ENCODE measurements at regions not wholly inside any gene's neighbourhood (a gene's known extent, or its start where the extent isn't known, plus 50 kb on each side); places are given as distances from the start of the nearest gene placed in this dataset. TPM values are rescaled to one million over a fixed set of nuclear protein-coding genes. Genes with fewer than 3 reads are reported as not detected.

- no peak for DNase-seq
- no peaks in the 10 kb centered on the region for H3K4me1 ChIP-seq (ENCODE audit: insufficient read depth)
- TF ChIP-seq POLR2A (IDR thresholded peaks at IDR 0.05) (no peak), EP300 (IDR thresholded peaks at IDR 0.05) (no peak), CTCF (IDR thresholded peaks at IDR 0.05) (no peak)
- intact Hi-C loops (cut with DNase I), result no loop called here
- no peaks in the 10 kb centered on the region for H3K36me3 ChIP-seq
- no peak overlapping the region for H3K4me3 ChIP-seq
- H3K27me3 ChIP-seq, result no peaks in the 10 kb centered on the region
- WGBS, 3 donors, result 58 to 74% (median 68%) methylated on average over 3 of the region's 3 CpGs
- H3K27ac ChIP-seq, result no peak overlapping the region
- H3K9me3 ChIP-seq, result no peaks in the 10 kb centered on the region
Observed at GRCh38 chr16:35931722-35932121, 2472.3 kb downstream of the TP53TG3F start.

Small RNAs in the stretch of these regions (small RNA-seq; reads per million reads assigned to genes)
- gene AC106785.1 (not detected), gene RNA5SP406 (not detected), gene RNA5SP407 (not detected), gene RNA5SP408 (not detected), gene RNA5SP409 (not detected), gene RNA5SP410 (not detected), gene RNA5SP411 (not detected), gene RNA5SP412 (not detected), gene RNA5SP413 (not detected), gene RNA5SP414 (not detected), gene RNA5SP415 (not detected), gene RNA5SP416 (not detected), gene RNA5SP417 (not detected), gene RNA5SP418 (not detected), gene RNA5SP419 (not detected), gene RNA5SP420 (not detected), gene RNA5SP421 (not detected), gene RNA5SP422 (not detected), gene RNA5SP423 (not detected)
